ENCODE measurements at regions not wholly inside any gene's neighbourhood (a gene's known extent, or its start where the extent isn't known, plus 50 kb on each side); places are given as distances from the start of the nearest gene placed in this dataset.

DNA sequence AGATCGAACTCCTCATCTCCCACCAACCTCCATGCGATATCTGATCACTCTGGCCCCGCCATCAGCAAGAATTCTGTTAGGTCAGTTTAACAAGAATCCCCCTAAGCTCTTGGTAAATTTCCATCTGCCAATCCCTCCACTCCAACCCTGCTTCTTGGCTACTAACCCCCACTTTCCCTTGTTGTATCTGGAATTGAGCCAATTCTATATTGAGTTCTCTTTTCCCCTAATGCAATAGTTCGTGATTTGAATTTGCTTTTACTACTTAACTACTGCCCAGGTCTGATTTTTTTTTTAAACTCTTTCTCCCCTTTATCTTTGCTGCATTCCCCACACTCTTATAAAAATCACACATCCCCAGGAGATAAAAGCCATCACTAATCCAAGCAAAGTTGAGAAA is 159.3 kb upstream of the STK17B start:
- TF ChIP-seq, protein P1, sequence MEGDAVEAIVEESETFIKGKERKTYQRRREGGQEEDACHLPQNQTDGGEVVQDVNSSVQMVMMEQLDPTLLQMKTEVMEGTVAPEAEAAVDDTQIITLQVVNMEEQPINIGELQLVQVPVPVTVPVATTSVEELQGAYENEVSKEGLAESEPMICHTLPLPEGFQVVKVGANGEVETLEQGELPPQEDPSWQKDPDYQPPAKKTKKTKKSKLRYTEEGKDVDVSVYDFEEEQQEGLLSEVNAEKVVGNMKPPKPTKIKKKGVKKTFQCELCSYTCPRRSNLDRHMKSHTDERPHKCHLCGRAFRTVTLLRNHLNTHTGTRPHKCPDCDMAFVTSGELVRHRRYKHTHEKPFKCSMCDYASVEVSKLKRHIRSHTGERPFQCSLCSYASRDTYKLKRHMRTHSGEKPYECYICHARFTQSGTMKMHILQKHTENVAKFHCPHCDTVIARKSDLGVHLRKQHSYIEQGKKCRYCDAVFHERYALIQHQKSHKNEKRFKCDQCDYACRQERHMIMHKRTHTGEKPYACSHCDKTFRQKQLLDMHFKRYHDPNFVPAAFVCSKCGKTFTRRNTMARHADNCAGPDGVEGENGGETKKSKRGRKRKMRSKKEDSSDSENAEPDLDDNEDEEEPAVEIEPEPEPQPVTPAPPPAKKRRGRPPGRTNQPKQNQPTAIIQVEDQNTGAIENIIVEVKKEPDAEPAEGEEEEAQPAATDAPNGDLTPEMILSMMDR (IDR thresholded peaks at IDR 0.05; ENCODE audit: insufficient read depth, low read depth, low read length) = no peak
- no peak for TF ChIP-seq EZH2 (IDR thresholded peaks at IDR 0.05; ENCODE audit: insufficient read depth, low read length)
